Esophagus muscularis mucosa (tissue), 4 donors: ENCODE measurements at regions not wholly inside any gene's neighbourhood (a gene's known extent, or its start where the extent isn't known, plus 50 kb on each side); places are given as distances from the start of the nearest gene placed in this dataset.

Experiments used
- DNase-seq: peaks from one replicate; pipeline ENCODE4 v3.0.0-alpha.2; 2017; ENCODE audit errors: extremely low spot score
- H3K27ac ChIP-seq, 4 donors: fragments of 200-600 bp; sonication (generic); replicated peaks in 1 of 4; 1 replicate in 3 of 4; 2 replicates in 1 of 4; pipeline ENCODE4 v1.5.1; 2016 to 2019; ENCODE audit warnings: mild to moderate bottlenecking in 1 of 4
- H3K27me3 ChIP-seq, 4 donors: fragments of 200-600 bp; sonication (generic); one replicate each; pipeline versions ENCODE4 v1.5.1 to v1.6.0; 2016 to 2019
- H3K36me3 ChIP-seq, 4 donors: fragments of 200-600 bp; sonication (generic); one replicate each; pipeline ENCODE4 v1.5.1; 2016 to 2019
- H3K4me1 ChIP-seq, 4 donors: fragments of 200-600 bp; sonication (generic); one replicate each; pipeline ENCODE4 v1.5.1; 2016 to 2019
- H3K4me3 ChIP-seq, 4 donors: fragments of 200-600 bp; sonication (generic); 1 replicate in 2 of 4; 2 replicates in 2 of 4; pipeline ENCODE4 v1.5.1; 2016 to 2019; ENCODE audit warnings: mild to moderate bottlenecking in 4 of 4, moderate library complexity in 1 of 4
- H3K9me3 ChIP-seq, 4 donors: fragments of 200-600 bp; sonication (generic); 1 replicate in 3 of 4; 2 replicates in 1 of 4; pipeline ENCODE4 v1.5.1; 2016 to 2019
- EP300 ChIP-seq: sonication (generic); formaldehyde crosslinking; IDR thresholded peaks from one replicate; pipeline ENCODE4 v1.6.1; 2017; ENCODE audit warnings: antibody characterized with exemption
- POLR2A ChIP-seq: fragments of 450-650 bp; IDR thresholded peaks from one replicate; pipeline ENCODE4 v1.6.1; 2017; ENCODE audit warnings: antibody characterized with exemption, moderate library complexity, mild to moderate bottlenecking, low read depth
- POLR2AphosphoS5 ChIP-seq, 2 donors: sonication (generic); formaldehyde crosslinking; IDR thresholded peaks; one replicate each; pipeline ENCODE4 v1.6.1; 2017; ENCODE audit warnings: antibody characterized with exemption in 2 of 2
- WGBS: methylation state at CpG from one replicate; pipeline ENCODE4 v1.1.5; 2018; 5-methylcytosine and 5-hydroxymethylcytosine counted together
- intact Hi-C: fragments of 100-400 bp; cut with DNase I; formaldehyde crosslinking; loops from one replicate; pipeline ENCODE4 v1.15.1; 2023
- TF ChIP-seq, protein P1 (sequence below), 3 experiments: fragments of 200-600 bp in 2 of 3; fragments of 450-650 bp in 1 of 3; sonication (generic) in 2 of 3; IDR thresholded peaks; one replicate each; pipeline ENCODE4 v1.5.1; 2017 to 2019; ENCODE audit warnings: antibody characterized with exemption in 3 of 3, mild to moderate bottlenecking in 2 of 3, moderate library complexity in 1 of 3

DNA sequence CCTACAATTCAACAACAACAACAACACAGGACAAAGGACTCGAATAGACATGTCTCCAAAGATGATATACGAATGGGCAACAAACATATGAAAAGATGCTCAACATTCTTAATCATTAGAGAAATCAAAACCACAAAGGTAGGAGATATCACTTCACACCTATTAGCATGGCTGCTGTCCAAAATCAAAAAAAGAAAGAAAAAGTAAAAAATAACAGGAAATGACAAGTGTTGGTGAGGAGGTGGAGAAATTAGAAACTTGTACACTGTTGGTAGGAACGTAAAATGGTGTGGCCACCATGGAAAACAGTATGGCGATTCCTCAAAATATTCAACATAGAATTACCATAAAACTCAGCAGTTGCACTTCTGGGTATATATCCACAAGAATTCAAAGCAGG, 312.3 kb upstream of the STT3B start:
- DNase-seq: no peak
- no peak overlapping the region for H3K4me3 ChIP-seq
- intact Hi-C loops: no loop called here
- TF ChIP-seq EP300 (no peak), POLR2A (no peak), POLR2AphosphoS5 (IDR thresholded peaks at IDR 0.05) (no peak)
- TF ChIP-seq, protein P1, sequence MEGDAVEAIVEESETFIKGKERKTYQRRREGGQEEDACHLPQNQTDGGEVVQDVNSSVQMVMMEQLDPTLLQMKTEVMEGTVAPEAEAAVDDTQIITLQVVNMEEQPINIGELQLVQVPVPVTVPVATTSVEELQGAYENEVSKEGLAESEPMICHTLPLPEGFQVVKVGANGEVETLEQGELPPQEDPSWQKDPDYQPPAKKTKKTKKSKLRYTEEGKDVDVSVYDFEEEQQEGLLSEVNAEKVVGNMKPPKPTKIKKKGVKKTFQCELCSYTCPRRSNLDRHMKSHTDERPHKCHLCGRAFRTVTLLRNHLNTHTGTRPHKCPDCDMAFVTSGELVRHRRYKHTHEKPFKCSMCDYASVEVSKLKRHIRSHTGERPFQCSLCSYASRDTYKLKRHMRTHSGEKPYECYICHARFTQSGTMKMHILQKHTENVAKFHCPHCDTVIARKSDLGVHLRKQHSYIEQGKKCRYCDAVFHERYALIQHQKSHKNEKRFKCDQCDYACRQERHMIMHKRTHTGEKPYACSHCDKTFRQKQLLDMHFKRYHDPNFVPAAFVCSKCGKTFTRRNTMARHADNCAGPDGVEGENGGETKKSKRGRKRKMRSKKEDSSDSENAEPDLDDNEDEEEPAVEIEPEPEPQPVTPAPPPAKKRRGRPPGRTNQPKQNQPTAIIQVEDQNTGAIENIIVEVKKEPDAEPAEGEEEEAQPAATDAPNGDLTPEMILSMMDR (IDR thresholded peaks at IDR 0.05): no peak
- H3K27me3 ChIP-seq: no peaks in the 10 kb centered on the region
- no peaks in the 10 kb centered on the region for H3K4me1 ChIP-seq
- no peaks in the 10 kb centered on the region for H3K36me3 ChIP-seq
- WGBS: 94% methylated on average over 4 of the region's 4 CpGs
- no peaks in the 10 kb centered on the region for H3K9me3 ChIP-seq
- no peak overlapping the region for H3K27ac ChIP-seq

DNA sequence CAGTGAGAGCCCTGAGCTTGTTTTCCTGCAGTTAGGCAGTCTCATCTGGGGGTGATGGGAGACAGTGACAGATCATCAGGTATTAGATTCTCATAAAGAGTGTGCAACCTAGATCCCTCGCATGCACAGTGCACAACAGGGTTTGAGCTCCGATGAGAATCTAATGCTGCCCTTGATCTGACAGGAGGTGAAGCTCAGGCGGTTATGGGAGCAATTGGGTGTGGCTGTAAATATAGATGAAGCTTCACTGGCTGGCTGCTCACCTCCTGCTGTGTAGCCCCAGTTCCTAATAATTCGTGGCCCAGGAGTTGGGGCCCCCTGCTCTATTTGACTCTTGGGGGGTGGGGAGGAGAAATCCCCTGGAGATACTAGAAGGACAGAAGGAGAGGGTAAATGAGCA, 309.4 kb upstream of the STT3B start:
- TF ChIP-seq, protein P1 (IDR thresholded peaks at IDR 0.05): no peak
- TF ChIP-seq POLR2A: no peak
- no peak for TF ChIP-seq EP300
- no peak for TF ChIP-seq POLR2AphosphoS5 (IDR thresholded peaks at IDR 0.05)
- WGBS: 83% methylated on average over 4 of the region's 4 CpGs
- Histone ChIP-seq H3K4me1 (no peaks in the 10 kb centered on the region), H3K36me3 (no peaks in the 10 kb centered on the region), H3K27ac (no peak overlapping the region), H3K27me3 (no peaks in the 10 kb centered on the region), H3K9me3 (no peaks in the 10 kb centered on the region), H3K4me3 (no peak overlapping the region)
- intact Hi-C loops: no loop called here
- no peak for DNase-seq

DNA sequence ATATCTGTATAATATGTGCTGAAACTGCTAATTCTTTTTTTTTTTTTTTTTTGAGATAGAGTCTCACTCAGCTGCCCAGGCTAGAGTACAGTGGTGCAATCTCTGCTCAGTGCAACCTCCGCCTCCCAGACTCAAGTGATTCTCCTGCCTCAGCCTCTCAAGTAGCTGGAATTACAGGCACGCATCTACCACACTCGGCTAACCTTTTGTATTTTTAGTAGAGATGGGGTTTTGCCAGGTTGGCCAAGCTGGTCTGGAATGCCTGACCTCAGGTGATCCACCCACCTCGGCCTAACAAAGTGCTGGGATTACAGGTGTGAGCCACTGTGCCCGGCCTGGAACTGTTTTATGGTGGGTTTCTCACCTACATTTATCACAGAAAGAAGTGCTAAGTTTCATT, 307.8 kb upstream of the STT3B start:
- no peaks in the 10 kb centered on the region for H3K36me3 ChIP-seq
- TF ChIP-seq EP300 (no peak), POLR2AphosphoS5 (IDR thresholded peaks at IDR 0.05) (no peak), POLR2A (no peak)
- TF ChIP-seq, protein P1 (IDR thresholded peaks at IDR 0.05): no peak
- no peak overlapping the region for H3K27ac ChIP-seq
- no peaks in the 10 kb centered on the region for H3K9me3 ChIP-seq
- no peak overlapping the region for H3K4me3 ChIP-seq
- H3K27me3 ChIP-seq: no peaks in the 10 kb centered on the region
- H3K4me1 ChIP-seq: no peaks in the 10 kb centered on the region
- DNase-seq: no peak
- intact Hi-C loops: no loop called here
- WGBS: 93% methylated on average over 5 of the region's 5 CpGs

DNA sequence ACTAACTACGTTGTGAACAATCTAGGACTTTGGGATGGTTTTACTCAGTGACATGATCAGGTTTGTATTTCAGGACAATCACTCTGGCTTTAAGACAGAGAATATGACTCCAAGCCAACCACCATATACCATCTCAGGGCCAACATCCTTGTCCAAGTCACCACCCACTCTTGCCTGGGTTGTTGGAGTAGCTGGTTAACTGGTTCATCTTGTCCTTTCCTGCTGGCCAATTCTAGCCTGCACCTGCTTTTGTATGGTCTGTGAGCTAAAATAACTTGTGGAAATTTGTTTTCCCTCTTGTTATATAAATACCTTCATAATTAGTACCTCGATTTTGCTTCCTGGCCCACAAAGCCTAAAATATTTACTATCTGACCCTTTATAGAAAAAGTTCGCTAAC, 306.8 kb upstream of the STT3B start:
- no peak for DNase-seq
- H3K4me3 ChIP-seq: no peak overlapping the region
- WGBS: 83% methylated on average over 3 of the region's 3 CpGs
- H3K4me1 ChIP-seq: no peaks in the 10 kb centered on the region
- no peaks in the 10 kb centered on the region for H3K27me3 ChIP-seq
- TF ChIP-seq POLR2A (no peak), EP300 (no peak), POLR2AphosphoS5 (IDR thresholded peaks at IDR 0.05) (no peak)
- TF ChIP-seq, protein P1 (IDR thresholded peaks at IDR 0.05): no peak
- no peaks in the 10 kb centered on the region for H3K9me3 ChIP-seq
- intact Hi-C loops: no loop called here
- H3K27ac ChIP-seq: no peak overlapping the region
- no peaks in the 10 kb centered on the region for H3K36me3 ChIP-seq

DNA sequence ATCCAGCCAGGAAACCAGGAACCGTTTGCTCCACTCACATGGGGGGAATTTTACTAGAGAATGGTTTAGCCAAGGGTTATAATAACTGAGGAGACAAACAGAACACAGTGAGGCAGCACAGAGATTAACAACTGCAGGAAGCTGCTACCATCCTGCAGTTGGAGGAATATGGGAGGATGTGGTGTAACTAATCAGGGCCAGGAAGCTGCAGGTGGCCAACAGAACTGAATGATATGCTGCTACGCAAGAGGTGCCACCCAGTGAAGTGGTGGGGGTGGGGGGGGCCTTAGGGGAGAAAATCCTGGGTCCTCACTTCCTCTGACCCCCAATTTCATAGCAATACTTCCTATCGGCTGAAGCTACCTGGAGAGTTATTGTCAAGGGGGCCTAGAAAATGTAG, 306.4 kb upstream of the STT3B start:
- intact Hi-C loops: no loop called here
- no peak overlapping the region for H3K4me3 ChIP-seq
- TF ChIP-seq POLR2AphosphoS5 (IDR thresholded peaks at IDR 0.05) (no peak), EP300 (no peak), POLR2A (no peak)
- TF ChIP-seq, protein P1 (IDR thresholded peaks at IDR 0.05): no peak
- H3K27ac ChIP-seq: no peak overlapping the region
- H3K36me3 ChIP-seq: no peaks in the 10 kb centered on the region
- WGBS: 67% methylated on average over 3 of the region's 3 CpGs
- no peaks in the 10 kb centered on the region for H3K27me3 ChIP-seq
- no peaks in the 10 kb centered on the region for H3K4me1 ChIP-seq
- no peaks in the 10 kb centered on the region for H3K9me3 ChIP-seq
- DNase-seq: no peak
